Breast epithelium (tissue), 3 donors: ENCODE measurements at regions not wholly inside any gene's neighbourhood (a gene's known extent, or its start where the extent isn't known, plus 50 kb on each side); places are given as distances from the start of the nearest gene placed in this dataset.

Experiments
- CTCF ChIP-seq, 3 donors: fragments of 450-650 bp; IDR thresholded peaks; one replicate each; pipeline ENCODE4 v1.5.1; 2016 to 2017; ENCODE audit warnings: antibody characterized with exemption in 3 of 3, mild to moderate bottlenecking in 3 of 3, moderate library complexity in 3 of 3
- POLR2AphosphoS5 ChIP-seq, 3 donors: sonication (generic); formaldehyde crosslinking; IDR thresholded peaks; one replicate each; pipeline ENCODE4 v1.6.1; 2017; ENCODE audit warnings: antibody characterized with exemption in 3 of 3

DNA sequence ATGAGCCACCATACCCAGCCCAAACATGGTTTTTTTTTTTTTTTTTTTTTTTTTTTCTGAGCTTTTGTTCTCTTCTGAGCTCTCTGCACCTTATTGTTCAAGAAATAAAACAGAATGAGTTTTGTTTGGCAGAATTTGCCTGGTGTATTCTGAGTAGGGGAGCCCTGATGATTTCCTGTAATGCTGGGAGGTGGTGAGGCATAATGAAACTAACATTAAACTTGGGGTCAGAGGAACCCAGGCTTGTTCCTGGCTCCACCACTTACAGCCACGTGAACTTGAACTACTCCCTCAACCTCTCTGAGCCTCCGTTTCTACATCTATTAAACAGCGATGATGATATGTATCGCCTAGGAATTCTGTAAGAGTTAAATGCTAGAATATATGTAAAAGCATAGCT is 276.3 kb upstream of the CRY1 start:
- no peak for TF ChIP-seq CTCF (IDR thresholded peaks at IDR 0.05)
- no peak for TF ChIP-seq POLR2AphosphoS5 (IDR thresholded peaks at IDR 0.05)
